ENCODE measurements at regions not wholly inside any gene's neighbourhood (a gene's known extent, or its start where the extent isn't known, plus 50 kb on each side); places are given as distances from the start of the nearest gene placed in this dataset.

DNA sequence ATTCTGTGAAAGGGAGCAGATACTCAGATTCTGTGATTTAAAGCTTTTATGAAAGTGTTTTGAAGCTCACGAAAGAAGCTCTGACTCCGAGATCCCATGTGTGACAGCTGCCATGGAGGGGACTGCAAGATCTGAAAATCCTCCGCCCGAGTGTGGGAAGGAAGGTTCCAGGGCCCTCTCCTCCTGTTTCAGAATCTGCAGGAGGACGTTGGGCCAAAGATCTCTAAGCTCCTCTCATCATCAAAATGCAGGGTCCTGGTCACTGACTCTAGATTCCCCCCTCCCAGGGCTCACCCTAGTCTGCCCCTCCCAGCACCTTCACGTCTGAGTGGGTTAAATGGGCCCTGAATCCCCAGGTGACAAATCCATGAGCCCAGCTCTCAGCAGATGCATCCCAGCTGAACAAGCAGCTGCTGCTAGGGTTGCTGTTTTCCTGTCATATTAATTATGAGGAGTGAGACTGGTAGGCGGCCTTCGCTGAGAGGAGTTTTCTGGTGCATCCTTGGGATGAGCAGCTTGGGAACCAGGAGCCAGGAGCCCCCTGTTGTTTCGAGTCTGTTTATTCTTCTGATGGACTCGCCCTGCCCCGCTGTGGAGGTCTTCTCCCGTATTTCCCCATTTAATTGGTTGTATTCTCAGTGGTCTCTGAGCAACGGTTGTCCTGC lies 402.0 kb downstream of the MATN1 start:
- H3K9me3 ChIP-seq: no peaks in the 10 kb centered on the region
- 56 to 66% methylated on average over 11 to 13 of the region's 13 CpGs for WGBS, 2 donors
- DNase-seq (no peak), ATAC-seq (ENCODE audit: low FRiP score in 2 of 2) (no peak)
- TF ChIP-seq POLR2A (IDR thresholded peaks at IDR 0.05): no peak
- no peak for TF ChIP-seq POLR2AphosphoS5 (IDR thresholded peaks at IDR 0.05)
- no peak for TF ChIP-seq EP300 (IDR thresholded peaks at IDR 0.05)
- TF ChIP-seq, protein P1, sequence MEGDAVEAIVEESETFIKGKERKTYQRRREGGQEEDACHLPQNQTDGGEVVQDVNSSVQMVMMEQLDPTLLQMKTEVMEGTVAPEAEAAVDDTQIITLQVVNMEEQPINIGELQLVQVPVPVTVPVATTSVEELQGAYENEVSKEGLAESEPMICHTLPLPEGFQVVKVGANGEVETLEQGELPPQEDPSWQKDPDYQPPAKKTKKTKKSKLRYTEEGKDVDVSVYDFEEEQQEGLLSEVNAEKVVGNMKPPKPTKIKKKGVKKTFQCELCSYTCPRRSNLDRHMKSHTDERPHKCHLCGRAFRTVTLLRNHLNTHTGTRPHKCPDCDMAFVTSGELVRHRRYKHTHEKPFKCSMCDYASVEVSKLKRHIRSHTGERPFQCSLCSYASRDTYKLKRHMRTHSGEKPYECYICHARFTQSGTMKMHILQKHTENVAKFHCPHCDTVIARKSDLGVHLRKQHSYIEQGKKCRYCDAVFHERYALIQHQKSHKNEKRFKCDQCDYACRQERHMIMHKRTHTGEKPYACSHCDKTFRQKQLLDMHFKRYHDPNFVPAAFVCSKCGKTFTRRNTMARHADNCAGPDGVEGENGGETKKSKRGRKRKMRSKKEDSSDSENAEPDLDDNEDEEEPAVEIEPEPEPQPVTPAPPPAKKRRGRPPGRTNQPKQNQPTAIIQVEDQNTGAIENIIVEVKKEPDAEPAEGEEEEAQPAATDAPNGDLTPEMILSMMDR (IDR thresholded peaks at IDR 0.05): no peak
- no peak overlapping the region for H3K4me3 ChIP-seq
- H3K27me3 ChIP-seq: no peaks in the 10 kb centered on the region
- H3K36me3 ChIP-seq: no peaks in the 10 kb centered on the region
- no peak overlapping the region for H3K27ac ChIP-seq
- no peaks in the 10 kb centered on the region for H3K4me1 ChIP-seq

DNA sequence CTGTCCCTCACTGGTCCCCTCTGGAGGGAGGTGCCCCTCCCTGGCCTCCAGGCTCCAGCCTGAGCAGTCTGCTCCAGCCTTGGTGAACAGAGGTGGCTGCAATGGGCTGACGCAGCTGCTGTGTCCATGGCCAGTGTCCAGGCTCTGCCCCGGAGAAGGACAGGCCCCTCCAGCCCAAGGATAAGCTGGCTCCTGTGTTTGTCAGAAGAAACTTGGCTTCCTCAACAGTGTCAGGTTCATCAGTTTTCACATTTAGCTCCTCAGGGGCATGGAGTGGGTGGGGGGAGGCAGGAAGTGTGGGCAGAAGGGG lies 402.8 kb downstream of the MATN1 start:
- DNase-seq (peak in 1 of 2 donors; percentile 27), ATAC-seq (ENCODE audit: low FRiP score in 2 of 2) (no peak)
- no peak for TF ChIP-seq POLR2A (IDR thresholded peaks at IDR 0.05)
- TF ChIP-seq, protein P1 (IDR thresholded peaks at IDR 0.05): no peak
- no peak for TF ChIP-seq EP300 (IDR thresholded peaks at IDR 0.05)
- no peak for TF ChIP-seq POLR2AphosphoS5 (IDR thresholded peaks at IDR 0.05)
- Histone ChIP-seq H3K27ac (no peak overlapping the region), H3K4me1 (no peaks in the 10 kb centered on the region), H3K36me3 (no peaks in the 10 kb centered on the region), H3K27me3 (no peaks in the 10 kb centered on the region), H3K9me3 (no peaks in the 10 kb centered on the region), H3K4me3 (no peak overlapping the region)
- WGBS, 2 donors: 14 to 63% methylated on average over 2 of the region's 2 CpGs

DNA sequence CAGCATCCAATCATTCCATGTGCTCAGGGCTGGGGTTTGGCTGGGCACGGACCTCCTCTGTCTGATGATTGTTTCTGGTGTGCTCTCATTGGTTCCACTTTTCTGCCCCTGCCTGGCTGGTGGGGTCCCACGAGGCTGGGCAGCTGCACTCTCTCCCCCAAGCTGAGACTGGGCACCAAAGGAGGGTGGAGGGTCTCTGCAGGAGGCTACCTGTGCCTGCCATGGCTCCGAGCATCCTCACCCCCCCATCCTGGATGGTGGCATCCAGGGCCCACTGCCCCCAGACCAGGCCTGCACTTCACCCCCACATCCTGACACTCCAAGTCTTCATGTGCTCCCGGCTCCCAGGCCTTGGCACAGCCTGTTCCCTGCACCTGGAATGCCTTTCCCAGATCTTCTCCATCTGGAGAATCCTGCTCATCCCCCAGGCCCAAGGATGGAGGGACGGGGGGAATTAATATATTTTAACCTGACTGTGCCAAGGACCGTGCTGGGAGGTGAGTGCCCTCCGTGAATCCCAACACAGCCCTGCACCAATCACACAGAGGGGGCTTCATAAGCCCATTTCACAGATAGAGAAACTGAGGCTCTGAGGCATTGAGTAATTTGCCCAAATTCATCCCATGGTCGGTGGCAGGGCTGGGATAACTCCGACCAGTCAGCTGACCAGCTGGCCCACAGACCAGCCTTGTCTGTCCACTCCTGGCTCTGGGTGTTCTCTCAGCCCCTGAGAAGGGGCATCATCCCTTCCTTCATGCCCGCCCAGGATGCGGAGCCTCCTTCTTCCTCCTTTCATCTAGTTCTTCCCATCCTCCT lies 403.4 kb downstream of the MATN1 start:
- WGBS, 2 donors: 70 to 76% methylated on average over 9 to 11 of the region's 11 CpGs

DNA sequence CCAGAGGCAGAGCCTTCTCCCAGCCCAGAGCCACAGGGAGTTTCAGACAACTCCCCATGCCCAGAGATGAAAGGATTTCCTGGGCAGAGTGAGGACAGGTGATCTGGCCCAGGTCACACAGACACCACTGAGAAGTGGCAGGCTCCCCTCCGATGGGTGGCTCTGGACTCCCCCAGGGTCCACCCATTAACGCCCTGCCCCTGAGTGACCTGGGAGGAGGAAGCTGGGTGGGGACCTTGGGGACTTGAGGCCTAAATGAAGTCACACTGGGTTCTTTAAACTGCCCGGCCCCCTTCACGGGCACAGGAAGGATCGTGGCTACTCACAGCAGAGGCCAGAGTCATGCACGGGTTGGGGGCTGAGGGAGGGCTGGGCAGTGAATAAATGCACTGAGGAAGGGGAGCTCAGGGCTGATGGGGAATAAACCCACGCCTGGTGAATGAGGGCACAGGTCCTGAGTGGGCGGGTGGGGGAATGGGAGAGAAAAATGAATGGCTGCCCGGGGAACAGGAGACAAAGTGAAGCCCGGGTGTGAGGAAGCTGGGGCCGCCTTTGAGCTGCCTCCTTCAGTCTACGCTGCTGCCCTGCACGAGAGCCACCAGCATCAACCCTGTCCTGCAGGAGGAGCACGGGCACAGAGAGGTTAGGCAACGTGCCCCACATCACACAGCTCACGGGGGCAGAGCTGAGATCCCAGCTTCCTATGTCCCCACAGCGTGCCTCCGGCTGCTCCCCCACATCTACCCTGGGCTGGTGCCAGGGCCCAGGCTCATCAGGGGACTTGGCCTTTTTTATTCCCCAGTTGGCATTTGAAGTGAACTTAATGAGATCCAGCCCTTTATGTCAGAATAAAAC lies 404.3 kb downstream of the MATN1 start:
- DNase-seq (peak in 1 of 2 donors; percentile 29), ATAC-seq (ENCODE audit: low FRiP score in 2 of 2) (no peak)
- WGBS, 2 donors: 72 to 78% methylated on average over 14 to 18 of the region's 18 CpGs
- Histone ChIP-seq H3K27ac (no peak overlapping the region), H3K27me3 (no peaks in the 10 kb centered on the region), H3K4me3 (no peak overlapping the region), H3K4me1 (no peaks in the 10 kb centered on the region), H3K36me3 (no peaks in the 10 kb centered on the region), H3K9me3 (no peaks in the 10 kb centered on the region)
- TF ChIP-seq POLR2A (IDR thresholded peaks at IDR 0.05): no peak

More for the DNA sequence above, 403.4 kb downstream of the MATN1 start:
- TF ChIP-seq EP300 (IDR thresholded peaks at IDR 0.05) (no peak), POLR2A (IDR thresholded peaks at IDR 0.05) (no peak), POLR2AphosphoS5 (IDR thresholded peaks at IDR 0.05) (no peak)
- TF ChIP-seq, protein P1 (IDR thresholded peaks at IDR 0.05): no peak
- Histone ChIP-seq H3K27me3 (no peaks in the 10 kb centered on the region), H3K4me1 (no peaks in the 10 kb centered on the region), H3K27ac (no peak overlapping the region), H3K4me3 (no peak overlapping the region), H3K9me3 (no peaks in the 10 kb centered on the region), H3K36me3 (no peaks in the 10 kb centered on the region)
- DNase-seq (peak in 1 of 2 donors; percentile 27), ATAC-seq (ENCODE audit: low FRiP score in 2 of 2) (no peak)

DNA sequence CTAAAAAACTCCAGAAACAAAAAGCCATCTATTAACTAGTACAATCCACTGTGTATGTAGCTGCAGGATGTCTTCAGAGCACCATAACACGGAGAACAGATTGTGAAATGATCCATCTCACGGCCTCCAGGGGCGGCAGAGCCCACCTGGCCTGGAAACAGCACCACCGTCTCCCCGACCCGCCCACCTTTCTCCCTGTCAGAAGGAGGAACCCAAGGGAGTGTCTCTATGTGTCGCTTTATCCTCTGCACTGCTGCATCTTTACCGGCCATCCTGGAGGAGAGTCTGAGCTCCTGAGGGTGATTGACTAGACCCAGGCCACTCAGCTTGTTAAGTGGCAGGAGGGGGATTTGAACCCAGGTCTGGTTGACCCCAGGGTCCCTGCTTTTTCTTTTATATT lies 405.0 kb downstream of the MATN1 start:
- ATAC-seq (ENCODE audit: low FRiP score in 2 of 2) (no peak), DNase-seq (peak in 1 of 2 donors; percentile 14)
- H3K27ac ChIP-seq: no peak overlapping the region
- 51 to 54% methylated on average over 7 to 8 of the region's 8 CpGs for WGBS, 2 donors
- no peaks in the 10 kb centered on the region for H3K27me3 ChIP-seq
- H3K4me1 ChIP-seq: no peaks in the 10 kb centered on the region
- H3K4me3 ChIP-seq: no peak overlapping the region
- no peaks in the 10 kb centered on the region for H3K36me3 ChIP-seq
- TF ChIP-seq, protein P1 (IDR thresholded peaks at IDR 0.05): no peak
- TF ChIP-seq POLR2A (IDR thresholded peaks at IDR 0.05): no peak
- TF ChIP-seq EP300 (IDR thresholded peaks at IDR 0.05): no peak
- TF ChIP-seq POLR2AphosphoS5 (IDR thresholded peaks at IDR 0.05): no peak
- H3K9me3 ChIP-seq: no peaks in the 10 kb centered on the region

Data from upper lobe of left lung (tissue), 6 donors.